NOMO-1 treated with DMSO at 0.1 percent for 48 hours (cell line): ENCODE measurements at regions not wholly inside any gene's neighbourhood (a gene's known extent, or its start where the extent isn't known, plus 50 kb on each side); places are given as distances from the start of the nearest gene placed in this dataset.
"Not testable (repeated sequence)": the region's sequence is repeated elsewhere in the genome, so short reads cannot be mapped to it uniquely, and the experiment has no call there.

Source experiments
- DNase-seq: peaks from one replicate; lab custom pipeline; 2025; ENCODE audit not compliant: unreplicated experiment; lab: John Stamatoyannopoulos, UW

- no peak for DNase-seq
Observed at GRCh38 chr17:6261466-6261865, 173.5 kb downstream of the AIPL1 start.

GRCh38 chr17:6259899-6260298 lies 175.0 kb downstream of the AIPL1 start:
- no peak for DNase-seq

GRCh38 chr17:6257336-6257735 lies 177.6 kb downstream of the AIPL1 start:
- no peak for DNase-seq

GRCh38 chr17:6255322-6255721 lies 179.6 kb downstream of the AIPL1 start:
- DNase-seq = no peak

- no peak for DNase-seq
Observed at GRCh38 chr17:6254036-6254435, 180.9 kb downstream of the AIPL1 start.

GRCh38 chr17:6251640-6252039 lies 181.5 kb downstream of the WSCD1 start:
- not testable (repeated sequence) for DNase-seq

- DNase-seq = no peak
Observed at GRCh38 chr17:6249732-6250131, 179.6 kb downstream of the WSCD1 start.

GRCh38 chr17:6248061-6248460 lies 177.9 kb downstream of the WSCD1 start:
- no peak for DNase-seq

GRCh38 chr17:6245301-6246177 lies 175.4 kb downstream of the WSCD1 start:
- DNase-seq = no peak

- DNase-seq = no peak
Observed at GRCh38 chr17:6244796-6245195, 174.6 kb downstream of the WSCD1 start.

GRCh38 chr17:6244253-6244652 lies 174.1 kb downstream of the WSCD1 start:
- no peak for DNase-seq

- no peak for DNase-seq
Observed at GRCh38 chr17:6243186-6243585, 173.0 kb downstream of the WSCD1 start.

GRCh38 chr17:6241996-6242395 lies 171.8 kb downstream of the WSCD1 start:
- DNase-seq = no peak

GRCh38 chr17:6241381-6241780 lies 171.2 kb downstream of the WSCD1 start:
- DNase-seq = no peak

- DNase-seq = no peak
Observed at GRCh38 chr17:6240601-6241000, 170.4 kb downstream of the WSCD1 start.

GRCh38 chr17:6240001-6240400 lies 169.8 kb downstream of the WSCD1 start:
- no peak for DNase-seq

- DNase-seq = no peak
Observed at GRCh38 chr17:6239241-6239798, 169.1 kb downstream of the WSCD1 start.

GRCh38 chr17:6233856-6234255 lies 163.7 kb downstream of the WSCD1 start:
- no peak for DNase-seq

- DNase-seq = no peak
Observed at GRCh38 chr17:6233339-6233738, 163.2 kb downstream of the WSCD1 start.

- DNase-seq = no peak
Observed at GRCh38 chr17:6232732-6233101, 162.5 kb downstream of the WSCD1 start.

- DNase-seq = peak; percentile 51
Observed at GRCh38 chr17:6231886-6232731, 161.9 kb downstream of the WSCD1 start.

GRCh38 chr17:6231465-6231864 lies 161.3 kb downstream of the WSCD1 start:
- DNase-seq = no peak
